SK-N-SH (cell line): ENCODE measurements at regions not wholly inside any gene's neighbourhood (a gene's known extent, or its start where the extent isn't known, plus 50 kb on each side); places are given as distances from the start of the nearest gene placed in this dataset.

ENCODE experiments used
- CTCF ChIA-PET: fragments of 300-600, 350-600 bp; formaldehyde crosslinking; extraction: SDS; loops from one replicate; lab custom pipeline; 2021; lab: Yijun Ruan, JAX
- POLR2A ChIA-PET: fragments of 350-600 bp; sonication (Branson Sonifier 250); formaldehyde crosslinking; extraction: SDS; loops from one replicate; lab custom pipeline; 2020; ENCODE audit warnings: antibody characterized with exemption, inconsistent platforms; lab: Yijun Ruan, JAX
- DNase-seq: peaks from one replicate; pipeline ENCODE4 v3.0.0; 2012
- H2AFZ ChIP-seq: fragments of 200-600 bp; sonication (generic); 2 replicates; pipeline ENCODE4 v1.8.1; 2016; ENCODE audit warnings: antibody characterized with exemption, mild to moderate bottlenecking, low read depth
- H3F3A ChIP-seq: fragments of 200-600 bp; sonication (generic); replicated peaks from 2 replicates; pipeline ENCODE3; 2016; ENCODE audit warnings: antibody characterized with exemption, mild to moderate bottlenecking; ENCODE audit not compliant: insufficient read depth
- H3K27ac ChIP-seq, 2 experiments: fragments of 200-500 bp in 1 of 2; fragments of 200-600 bp in 1 of 2; sonication (Bioruptor generic) in 1 of 2; sonication (generic), shearing (Covaris generic) in 1 of 2; 2 replicates each; pipeline versions ENCODE4 v1.5.1 to v1.6.1; 2014 to 2016; ENCODE audit warnings: low read depth in 2 of 2, inconsistent platforms in 1 of 2, low read length in 1 of 2, mild to moderate bottlenecking in 1 of 2, mixed read lengths in 1 of 2
- H3K27me3 ChIP-seq: fragments of 200-600 bp; sonication (generic), shearing (Covaris generic); 2 replicates; pipeline ENCODE4 v1.6.1; 2016; ENCODE audit warnings: mixed run types; ENCODE audit not compliant: insufficient read depth
- H3K36me3 ChIP-seq, 2 experiments: fragments of 200-500 bp in 1 of 2; fragments of 200-600 bp in 1 of 2; sonication (Bioruptor generic) in 1 of 2; sonication (generic) in 1 of 2; replicated peaks in 1 of 2; 2 replicates each; pipeline versions ENCODE3 to v1.5.1; 2014 to 2016; ENCODE audit warnings: low read length in 1 of 2, mild to moderate bottlenecking in 1 of 2; ENCODE audit not compliant: insufficient read depth in 2 of 2, control insufficient read depth in 1 of 2
- H3K4me1 ChIP-seq, 2 experiments: fragments of 200-500 bp in 1 of 2; fragments of 200-600 bp in 1 of 2; sonication (Bioruptor generic) in 1 of 2; sonication (generic), shearing (Covaris generic) in 1 of 2; 2 replicates each; pipeline versions ENCODE4 v1.5.1 to v1.6.1; 2014 to 2016; ENCODE audit warnings: low read depth in 1 of 2, low read length in 1 of 2, mixed run types in 1 of 2; ENCODE audit not compliant: insufficient read depth in 2 of 2, control insufficient read depth in 1 of 2
- H3K4me2 ChIP-seq: fragments of 200-600 bp; sonication (generic), shearing (Covaris generic); 2 replicates; pipeline ENCODE4 v1.6.1; 2017; ENCODE audit warnings: mixed run types
- H3K4me3 ChIP-seq, 2 experiments: fragments of 200-500 bp in 1 of 2; fragments of 200-600 bp in 1 of 2; sonication (Bioruptor generic) in 1 of 2; sonication (generic), shearing (Covaris generic) in 1 of 2; 2 replicates each; pipeline versions ENCODE4 v1.5.1 to v1.8.1; 2014 to 2016; ENCODE audit warnings: low read depth in 2 of 2, inconsistent platforms in 1 of 2, low read length in 1 of 2, mild to moderate bottlenecking in 1 of 2, mixed read lengths in 1 of 2, moderate library complexity in 1 of 2
- H3K79me2 ChIP-seq: fragments of 200-600 bp; sonication (generic); 2 replicates; pipeline ENCODE4 v1.8.1; 2017; ENCODE audit warnings: mild to moderate bottlenecking; ENCODE audit not compliant: insufficient read depth
- H3K9ac ChIP-seq: fragments of 200-600 bp; sonication (generic); 2 replicates; pipeline ENCODE4 v1.6.1; 2017; ENCODE audit warnings: mixed run types
- H3K9me2 ChIP-seq: fragments of 200-600 bp; sonication (generic); 2 replicates; pipeline ENCODE4 v1.6.1; 2017; ENCODE audit warnings: mixed run types
- H3K9me3 ChIP-seq: fragments of 200-600 bp; sonication (generic); 2 replicates; pipeline ENCODE4 v1.6.1; 2017; ENCODE audit warnings: mixed run types, mild to moderate bottlenecking, moderate library complexity
- H4K20me1 ChIP-seq: fragments of 200-600 bp; sonication (generic); 2 replicates; pipeline ENCODE4 v1.6.1; 2017; ENCODE audit warnings: mild to moderate bottlenecking, mixed run types; ENCODE audit not compliant: insufficient read depth
- ELF1 ChIP-seq: IDR thresholded peaks from 2 replicates; pipeline ENCODE4 v1.4.0; 2012
- EZH2phosphoT487 ChIP-seq: fragments of 200-600 bp; sonication (generic); IDR thresholded peaks from 2 replicates; pipeline ENCODE4 v1.6.1; 2017; ENCODE audit warnings: low read depth, mixed run types, mild to moderate bottlenecking, antibody characterized with exemption, moderate library complexity, borderline replicate concordance
- GABPA ChIP-seq: IDR thresholded peaks from 2 replicates; pipeline ENCODE4 v1.4.0; 2012; ENCODE audit warnings: low read depth, mild to moderate bottlenecking
- MAX ChIP-seq: IDR thresholded peaks from 2 replicates; pipeline ENCODE4 v1.4.0; 2012; ENCODE audit warnings: low read depth
- NFIC ChIP-seq: IDR thresholded peaks from 2 replicates; pipeline ENCODE4 v1.4.0; 2012; ENCODE audit warnings: borderline replicate concordance
- RAD21 ChIP-seq: IDR thresholded peaks from 2 replicates; pipeline ENCODE4 v1.6.1; 2012; ENCODE audit warnings: mild to moderate bottlenecking, low read length
- REST ChIP-seq: IDR thresholded peaks from 2 replicates; pipeline ENCODE4 v1.6.1; 2012; ENCODE audit warnings: mild to moderate bottlenecking, low read depth, low read length, moderate library complexity
- TEAD4 ChIP-seq: IDR thresholded peaks from 2 replicates; pipeline ENCODE4 v1.4.0; 2012; ENCODE audit warnings: mild to moderate bottlenecking, borderline replicate concordance; ENCODE audit not compliant: insufficient read depth
- ZBTB33 ChIP-seq: IDR thresholded peaks from 2 replicates; pipeline ENCODE4 v1.4.0; 2012; ENCODE audit warnings: low read depth, borderline replicate concordance
- WGBS: methylation state at CpG from one replicate; pipeline ENCODE4 v1.1.6; 2017; ENCODE audit warnings: low lambda C conversion rate; 5-methylcytosine and 5-hydroxymethylcytosine counted together

- POLR2A ChIA-PET = no interaction called here
- WGBS = 3% methylated on average over 12 of the region's 17 CpGs
- Histone ChIP-seq H4K20me1 (0 out of 2 replicates have a peak, but pooled peaks cover 3% of the 10 kb centered on the region), H2AFZ (no peak overlapping the region), H3K9ac (no peak overlapping the region), H3K4me2 (no peak overlapping the region), H3K27me3 (no peaks in the 10 kb centered on the region; the same call in 1 of the 2 replicates), H3K9me2 (no peaks in the 10 kb centered on the region), H3K9me3 (no peaks in the 10 kb centered on the region), H3K79me2 (no peaks in the 10 kb centered on the region), H3K36me3 (no peaks in the 10 kb centered on the region), H3K4me1 (no peaks in the 10 kb centered on the region), H3F3A (no peaks in the 10 kb centered on the region), H3K4me3 (no peak overlapping the region), H3K27ac (no peak overlapping the region)
- TF ChIP-seq NFIC (no peak), ZBTB33 (no peak), REST (no peak), MAX (no peak), ELF1 (no peak), EZH2phosphoT487 (no peak), GABPA (no peak)
- DNase-seq = no peak
- CTCF ChIA-PET = no interaction called here
These were observed 833.2 kb upstream of the SALL3 start for GRCh38 chr18:78146136-78147085.

- H3K27ac ChIP-seq = no peak overlapping the region
- H3K4me2 ChIP-seq = no peak overlapping the region
- no peaks in the 10 kb centered on the region for H3K79me2 ChIP-seq
- WGBS = 13% methylated on average over 7 of the region's 7 CpGs
- H3K36me3 ChIP-seq = no peaks in the 10 kb centered on the region
- CTCF ChIA-PET = no interaction called here
- H2AFZ ChIP-seq = no peak overlapping the region
- H3K4me3 ChIP-seq = no peak overlapping the region
- H3K9ac ChIP-seq = no peak overlapping the region
- H3F3A ChIP-seq = no peaks in the 10 kb centered on the region
- no peak for TF ChIP-seq EZH2phosphoT487
- no peak for TF ChIP-seq TEAD4
- TF ChIP-seq RAD21 = no peak
- POLR2A ChIA-PET = no interaction called here
- no peaks in the 10 kb centered on the region for H3K9me3 ChIP-seq
- H3K9me2 ChIP-seq = no peaks in the 10 kb centered on the region
- H4K20me1 ChIP-seq = no peaks in the 10 kb centered on the region
- no peaks in the 10 kb centered on the region for H3K4me1 ChIP-seq
- no peak for DNase-seq
- H3K27me3 ChIP-seq = no peaks in the 10 kb centered on the region; the same call in 1 of the 2 replicates
These were observed 829.0 kb upstream of the SALL3 start for GRCh38 chr18:78150590-78150989.
